Globus pallidus (tissue), 1 donor: ENCODE measurements at regions not wholly inside any gene's neighbourhood (a gene's known extent, or its start where the extent isn't known, plus 50 kb on each side); places are given as distances from the start of the nearest gene placed in this dataset.

Source experiments
- DNase-seq: peaks from one replicate; pipeline ENCODE4 v3.0.0-alpha.2; 2015; ENCODE audit warnings: low spot score

GRCh38 chr20:50344232-50345071 is 153.8 kb downstream of the CEBPB start:
- DNase-seq = no peak

GRCh38 chr20:50345712-50346373 is 155.2 kb downstream of the CEBPB start:
- no peak for DNase-seq

- peak; percentile 71 for DNase-seq
These were observed 156.0 kb downstream of the CEBPB start for GRCh38 chr20:50346374-50347283.

- no peak for DNase-seq
These were observed 156.8 kb downstream of the CEBPB start for GRCh38 chr20:50347284-50348063.

- peak; percentile 63 for DNase-seq
These were observed 157.5 kb downstream of the CEBPB start for GRCh38 chr20:50348096-50348495.

GRCh38 chr20:50350510-50351249 is 159.5 kb upstream of the PTPN1 start:
- no peak for DNase-seq

GRCh38 chr20:50351541-50351940 is 158.6 kb upstream of the PTPN1 start:
- DNase-seq = no peak

GRCh38 chr20:50353289-50353961 is 156.8 kb upstream of the PTPN1 start:
- DNase-seq = no peak

GRCh38 chr20:50354721-50355589 is 155.2 kb upstream of the PTPN1 start:
- DNase-seq = no peak

GRCh38 chr20:50355590-50356524 is 154.3 kb upstream of the PTPN1 start:
- no peak for DNase-seq

- DNase-seq = no peak
These were observed 153.7 kb upstream of the PTPN1 start for GRCh38 chr20:50356525-50356885.

- DNase-seq = no peak
These were observed 153.0 kb upstream of the PTPN1 start for GRCh38 chr20:50356962-50357782.

GRCh38 chr20:50357783-50358161 is 152.4 kb upstream of the PTPN1 start:
- DNase-seq = no peak

GRCh38 chr20:50358166-50358565 is 152.0 kb upstream of the PTPN1 start:
- DNase-seq = no peak

- DNase-seq = no peak
These were observed 151.2 kb upstream of the PTPN1 start for GRCh38 chr20:50358971-50359370.

- no peak for DNase-seq
These were observed 150.5 kb upstream of the PTPN1 start for GRCh38 chr20:50359607-50360217.

GRCh38 chr20:50360218-50360672 is 149.9 kb upstream of the PTPN1 start:
- DNase-seq = no peak
